ENCODE measurements at regions not wholly inside any gene's neighbourhood (a gene's known extent, or its start where the extent isn't known, plus 50 kb on each side); places are given as distances from the start of the nearest gene placed in this dataset.

GRCh38 chr9:21682381-21682780 is 120.1 kb upstream of the MTAP start:
- TF ChIP-seq CTCF (IDR thresholded peaks at IDR 0.05) (no peak), POLR2A (IDR thresholded peaks at IDR 0.05) (no peak)
